ENCODE measurements at regions not wholly inside any gene's neighbourhood (a gene's known extent, or its start where the extent isn't known, plus 50 kb on each side); places are given as distances from the start of the nearest gene placed in this dataset.

DNA sequence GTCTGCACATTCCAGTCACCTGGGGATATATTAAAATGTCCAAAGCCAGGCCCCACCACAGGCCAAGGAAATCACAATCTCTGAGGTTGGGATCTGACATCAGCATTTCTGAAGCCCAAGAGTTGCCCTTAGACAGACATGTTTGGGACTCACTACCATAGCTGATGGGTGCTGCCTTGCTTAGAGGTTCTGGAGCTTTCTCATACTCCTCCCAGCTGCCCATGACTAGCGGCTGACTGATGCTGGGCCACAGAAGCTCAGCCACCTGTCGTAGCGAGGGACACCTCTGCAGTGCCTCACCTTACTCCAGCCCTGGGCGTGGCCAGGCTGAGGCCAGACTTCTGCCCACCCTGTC is 58.8 kb upstream of the XCR1 start:
- TF ChIP-seq, protein P1, sequence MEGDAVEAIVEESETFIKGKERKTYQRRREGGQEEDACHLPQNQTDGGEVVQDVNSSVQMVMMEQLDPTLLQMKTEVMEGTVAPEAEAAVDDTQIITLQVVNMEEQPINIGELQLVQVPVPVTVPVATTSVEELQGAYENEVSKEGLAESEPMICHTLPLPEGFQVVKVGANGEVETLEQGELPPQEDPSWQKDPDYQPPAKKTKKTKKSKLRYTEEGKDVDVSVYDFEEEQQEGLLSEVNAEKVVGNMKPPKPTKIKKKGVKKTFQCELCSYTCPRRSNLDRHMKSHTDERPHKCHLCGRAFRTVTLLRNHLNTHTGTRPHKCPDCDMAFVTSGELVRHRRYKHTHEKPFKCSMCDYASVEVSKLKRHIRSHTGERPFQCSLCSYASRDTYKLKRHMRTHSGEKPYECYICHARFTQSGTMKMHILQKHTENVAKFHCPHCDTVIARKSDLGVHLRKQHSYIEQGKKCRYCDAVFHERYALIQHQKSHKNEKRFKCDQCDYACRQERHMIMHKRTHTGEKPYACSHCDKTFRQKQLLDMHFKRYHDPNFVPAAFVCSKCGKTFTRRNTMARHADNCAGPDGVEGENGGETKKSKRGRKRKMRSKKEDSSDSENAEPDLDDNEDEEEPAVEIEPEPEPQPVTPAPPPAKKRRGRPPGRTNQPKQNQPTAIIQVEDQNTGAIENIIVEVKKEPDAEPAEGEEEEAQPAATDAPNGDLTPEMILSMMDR (IDR thresholded peaks at IDR 0.05), result no peak
- no peak for TF ChIP-seq POLR2A (IDR thresholded peaks at IDR 0.05)

Measured in esophagus squamous epithelium (tissue), 4 donors.